Neural cell (in vitro differentiated cells): ENCODE measurements at regions not wholly inside any gene's neighbourhood (a gene's known extent, or its start where the extent isn't known, plus 50 kb on each side); places are given as distances from the start of the nearest gene placed in this dataset.

ENCODE experiments used
- EZH2 ChIP-seq: fragments of 200-600, 300-800 bp; shearing (Covaris generic), sonication (generic); IDR thresholded peaks from 2 replicates; pipeline ENCODE4 v1.6.1; 2014; ENCODE audit warnings: antibody characterized with exemption, low read length, borderline replicate concordance, mild to moderate bottlenecking; ENCODE audit not compliant: insufficient read depth, poor library complexity, severe bottlenecking
- POLR2AphosphoS5 ChIP-seq: IDR thresholded peaks from 2 replicates; pipeline ENCODE4 v1.6.1; 2012
- RAD21 ChIP-seq: fragments of 450-650 bp; conservative IDR thresholded peaks from 2 replicates; pipeline ENCODE4 v1.6.1; 2014; ENCODE audit warnings: antibody characterized with exemption, mild to moderate bottlenecking, moderate library complexity
- TF ChIP-seq, protein P1 (sequence below): fragments of 450-650 bp; IDR thresholded peaks from 2 replicates; pipeline ENCODE4 v1.5.1; 2014; ENCODE audit warnings: antibody characterized with exemption, mild to moderate bottlenecking, moderate library complexity; ENCODE audit not compliant: poor library complexity, severe bottlenecking
- TF ChIP-seq, protein P2 (sequence below): IDR thresholded peaks from 2 replicates; pipeline ENCODE4 v1.6.1; 2012; ENCODE audit warnings: borderline replicate concordance

DNA sequence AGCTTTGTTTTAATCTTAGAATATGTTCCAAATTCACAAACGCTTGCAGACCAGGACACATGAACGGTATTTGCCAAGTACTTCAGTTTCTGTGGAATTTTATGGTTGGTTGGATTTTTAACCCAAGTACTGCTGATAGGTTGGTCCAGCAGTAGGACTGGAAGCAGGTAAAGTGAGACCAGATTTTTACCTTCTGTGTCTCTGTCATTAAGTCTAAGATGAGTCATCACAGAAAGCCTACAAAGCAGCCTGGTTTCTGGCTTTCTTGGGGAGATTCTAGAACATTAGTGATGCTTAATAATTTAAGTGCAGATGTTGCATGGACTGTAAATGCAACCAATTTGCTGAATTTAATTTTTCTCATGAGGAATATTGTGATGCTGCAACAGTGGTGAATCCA lies 100.5 kb downstream of the SCG2 start:
- TF ChIP-seq, protein P1, sequence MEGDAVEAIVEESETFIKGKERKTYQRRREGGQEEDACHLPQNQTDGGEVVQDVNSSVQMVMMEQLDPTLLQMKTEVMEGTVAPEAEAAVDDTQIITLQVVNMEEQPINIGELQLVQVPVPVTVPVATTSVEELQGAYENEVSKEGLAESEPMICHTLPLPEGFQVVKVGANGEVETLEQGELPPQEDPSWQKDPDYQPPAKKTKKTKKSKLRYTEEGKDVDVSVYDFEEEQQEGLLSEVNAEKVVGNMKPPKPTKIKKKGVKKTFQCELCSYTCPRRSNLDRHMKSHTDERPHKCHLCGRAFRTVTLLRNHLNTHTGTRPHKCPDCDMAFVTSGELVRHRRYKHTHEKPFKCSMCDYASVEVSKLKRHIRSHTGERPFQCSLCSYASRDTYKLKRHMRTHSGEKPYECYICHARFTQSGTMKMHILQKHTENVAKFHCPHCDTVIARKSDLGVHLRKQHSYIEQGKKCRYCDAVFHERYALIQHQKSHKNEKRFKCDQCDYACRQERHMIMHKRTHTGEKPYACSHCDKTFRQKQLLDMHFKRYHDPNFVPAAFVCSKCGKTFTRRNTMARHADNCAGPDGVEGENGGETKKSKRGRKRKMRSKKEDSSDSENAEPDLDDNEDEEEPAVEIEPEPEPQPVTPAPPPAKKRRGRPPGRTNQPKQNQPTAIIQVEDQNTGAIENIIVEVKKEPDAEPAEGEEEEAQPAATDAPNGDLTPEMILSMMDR = no peak
- TF ChIP-seq, protein P2, sequence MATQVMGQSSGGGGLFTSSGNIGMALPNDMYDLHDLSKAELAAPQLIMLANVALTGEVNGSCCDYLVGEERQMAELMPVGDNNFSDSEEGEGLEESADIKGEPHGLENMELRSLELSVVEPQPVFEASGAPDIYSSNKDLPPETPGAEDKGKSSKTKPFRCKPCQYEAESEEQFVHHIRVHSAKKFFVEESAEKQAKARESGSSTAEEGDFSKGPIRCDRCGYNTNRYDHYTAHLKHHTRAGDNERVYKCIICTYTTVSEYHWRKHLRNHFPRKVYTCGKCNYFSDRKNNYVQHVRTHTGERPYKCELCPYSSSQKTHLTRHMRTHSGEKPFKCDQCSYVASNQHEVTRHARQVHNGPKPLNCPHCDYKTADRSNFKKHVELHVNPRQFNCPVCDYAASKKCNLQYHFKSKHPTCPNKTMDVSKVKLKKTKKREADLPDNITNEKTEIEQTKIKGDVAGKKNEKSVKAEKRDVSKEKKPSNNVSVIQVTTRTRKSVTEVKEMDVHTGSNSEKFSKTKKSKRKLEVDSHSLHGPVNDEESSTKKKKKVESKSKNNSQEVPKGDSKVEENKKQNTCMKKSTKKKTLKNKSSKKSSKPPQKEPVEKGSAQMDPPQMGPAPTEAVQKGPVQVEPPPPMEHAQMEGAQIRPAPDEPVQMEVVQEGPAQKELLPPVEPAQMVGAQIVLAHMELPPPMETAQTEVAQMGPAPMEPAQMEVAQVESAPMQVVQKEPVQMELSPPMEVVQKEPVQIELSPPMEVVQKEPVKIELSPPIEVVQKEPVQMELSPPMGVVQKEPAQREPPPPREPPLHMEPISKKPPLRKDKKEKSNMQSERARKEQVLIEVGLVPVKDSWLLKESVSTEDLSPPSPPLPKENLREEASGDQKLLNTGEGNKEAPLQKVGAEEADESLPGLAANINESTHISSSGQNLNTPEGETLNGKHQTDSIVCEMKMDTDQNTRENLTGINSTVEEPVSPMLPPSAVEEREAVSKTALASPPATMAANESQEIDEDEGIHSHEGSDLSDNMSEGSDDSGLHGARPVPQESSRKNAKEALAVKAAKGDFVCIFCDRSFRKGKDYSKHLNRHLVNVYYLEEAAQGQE = no peak
- TF ChIP-seq POLR2AphosphoS5 = no peak
- TF ChIP-seq RAD21 = no peak
- TF ChIP-seq EZH2 = no peak
